HG02840 (cell line): ENCODE measurements at regions not wholly inside any gene's neighbourhood (a gene's known extent, or its start where the extent isn't known, plus 50 kb on each side); places are given as distances from the start of the nearest gene placed in this dataset.
"Not testable (repeated sequence)": the region's sequence is repeated elsewhere in the genome, so short reads cannot be mapped to it uniquely, and the experiment has no call there.

Experiments
- ATAC-seq: cut with Tn5 transposase; IDR thresholded peaks from one replicate; pipeline ENCODE4 v1.9.1; 2021; ENCODE audit warnings: mild to moderate bottlenecking, moderate library complexity, moderate number of reproducible peaks; ENCODE audit not compliant: unreplicated experiment, low FRiP score

GRCh38 chr5:108606185-108606584, 141.5 kb upstream of the FER start:
- ATAC-seq: no peak

DNA sequence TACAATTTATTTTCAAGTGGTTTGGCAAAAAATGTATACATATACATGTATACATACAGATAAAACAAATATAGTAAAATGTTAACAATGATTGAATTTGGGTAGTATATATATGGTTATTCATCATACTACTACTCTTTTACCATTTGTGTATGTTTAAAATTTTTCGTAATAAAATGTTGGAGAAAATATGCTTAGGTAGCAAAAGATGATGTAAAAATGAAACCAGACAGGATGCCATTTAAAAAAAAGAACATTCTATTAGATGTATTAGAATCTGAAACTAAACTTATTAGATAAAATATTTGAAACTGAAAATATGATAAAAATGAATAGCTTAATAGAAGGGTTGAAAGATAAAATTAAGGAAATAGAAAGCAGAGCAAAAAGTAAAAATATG, 144.9 kb upstream of the FER start:
- ATAC-seq: no peak

GRCh38 chr5:108590799-108591198, 156.9 kb upstream of the FER start:
- ATAC-seq: no peak

DNA sequence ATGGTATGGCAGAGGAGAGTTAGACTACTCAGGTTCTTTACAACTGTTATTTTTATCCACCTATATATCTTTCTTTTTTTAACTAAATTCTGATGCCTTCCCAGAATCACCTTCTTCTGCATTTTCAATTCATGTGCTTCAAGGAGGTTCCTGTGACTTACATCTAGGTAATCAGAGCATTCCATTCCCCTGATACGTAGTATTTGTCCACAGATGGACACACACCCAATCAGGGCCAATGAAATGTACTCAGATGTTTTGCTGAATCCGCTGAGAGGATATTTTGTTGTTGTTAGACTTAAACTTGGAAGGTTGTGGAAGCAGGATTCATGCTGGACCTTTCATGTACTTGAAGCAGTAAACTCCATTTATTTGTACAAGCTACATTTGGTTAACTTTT, 159.4 kb upstream of the FER start:
- ATAC-seq: no peak

DNA sequence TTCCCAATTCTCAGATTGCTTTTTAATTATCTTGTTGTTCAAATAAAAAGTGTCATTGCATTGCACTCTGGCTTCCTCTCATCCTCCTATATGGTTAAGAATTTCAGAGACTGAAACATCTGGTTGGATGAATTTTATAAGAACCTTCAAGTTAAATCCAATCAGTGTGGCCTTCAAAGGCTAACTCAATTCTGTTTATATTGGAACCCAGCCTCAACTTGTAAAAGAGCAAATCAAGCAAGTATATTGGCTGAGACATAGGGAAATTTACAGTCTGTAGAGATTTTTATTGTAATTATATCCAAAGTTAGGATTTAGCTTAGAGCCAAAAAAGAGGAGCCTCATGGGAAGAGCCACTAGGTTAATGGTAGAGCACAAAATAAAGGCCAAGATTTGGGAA, 159.9 kb upstream of the FER start:
- no peak for ATAC-seq

GRCh38 chr5:108581026-108581425, 166.7 kb upstream of the FER start:
- ATAC-seq: no peak

DNA sequence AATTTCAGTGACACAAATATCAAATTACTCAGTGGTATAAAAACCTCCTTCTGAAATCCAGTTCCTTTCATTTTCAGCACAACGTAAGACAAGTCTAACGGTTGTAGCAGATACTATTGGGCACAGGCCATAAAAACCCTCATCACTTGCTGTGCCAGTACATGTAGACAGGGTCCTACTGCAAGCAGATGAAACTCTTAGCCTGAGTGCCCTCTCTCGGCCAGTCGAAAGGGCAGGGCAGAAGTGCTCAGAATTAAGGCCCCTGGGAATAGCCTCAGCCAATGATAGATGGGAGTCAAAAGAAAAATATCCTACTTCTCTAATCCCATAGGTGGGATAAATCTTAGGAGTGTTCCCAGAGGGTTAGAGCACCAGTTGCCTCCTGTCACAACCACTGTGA, 168.5 kb upstream of the FER start:
- no peak for ATAC-seq

DNA sequence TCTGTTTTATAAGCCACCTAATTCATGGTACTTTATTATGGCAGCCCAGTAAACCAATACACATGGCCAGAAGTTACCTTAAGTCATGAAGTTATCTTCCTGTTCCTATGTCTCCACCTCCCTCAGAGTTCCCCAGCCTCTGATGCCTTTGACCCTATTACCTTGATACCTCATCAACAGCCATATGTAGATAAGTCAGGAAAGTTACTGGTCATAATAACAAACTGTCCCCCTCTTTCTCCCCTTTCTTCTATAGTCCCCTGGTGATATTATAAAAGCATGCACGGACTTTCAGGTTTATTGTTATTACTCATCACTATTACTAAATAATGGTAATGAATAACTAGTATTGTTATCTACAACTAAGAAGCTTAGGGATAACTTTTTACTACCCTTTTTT, 168.9 kb upstream of the FER start:
- ATAC-seq: no peak

GRCh38 chr5:108567429-108567828, 180.3 kb upstream of the FER start:
- ATAC-seq: no peak

GRCh38 chr5:108564441-108564840, 182.5 kb upstream of the FBXL17 start:
- no peak for ATAC-seq

- no peak for ATAC-seq
These were observed 180.2 kb upstream of the FBXL17 start for GRCh38 chr5:108562205-108562454.

- ATAC-seq: no peak
These were observed 179.7 kb upstream of the FBXL17 start for GRCh38 chr5:108561416-108562204.

DNA sequence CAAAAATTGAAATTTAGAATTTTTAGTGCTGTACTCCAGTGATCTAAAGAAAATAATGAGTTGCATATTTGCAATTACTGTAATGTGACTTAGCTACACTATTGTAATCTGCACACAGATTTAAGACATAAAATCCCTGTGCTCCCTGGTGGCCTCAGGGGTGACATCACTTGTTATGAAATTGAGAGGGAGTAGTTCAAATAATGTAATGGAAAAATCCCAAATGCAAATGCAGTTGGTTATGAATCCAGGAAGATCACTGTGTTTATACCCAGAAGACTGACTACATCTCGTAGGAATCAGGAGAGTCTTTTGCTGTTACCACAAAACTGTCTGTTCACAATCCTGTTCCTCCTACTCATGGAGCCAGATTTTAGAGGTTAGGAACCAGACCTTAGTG, 178.7 kb upstream of the FBXL17 start:
- ATAC-seq: no peak

DNA sequence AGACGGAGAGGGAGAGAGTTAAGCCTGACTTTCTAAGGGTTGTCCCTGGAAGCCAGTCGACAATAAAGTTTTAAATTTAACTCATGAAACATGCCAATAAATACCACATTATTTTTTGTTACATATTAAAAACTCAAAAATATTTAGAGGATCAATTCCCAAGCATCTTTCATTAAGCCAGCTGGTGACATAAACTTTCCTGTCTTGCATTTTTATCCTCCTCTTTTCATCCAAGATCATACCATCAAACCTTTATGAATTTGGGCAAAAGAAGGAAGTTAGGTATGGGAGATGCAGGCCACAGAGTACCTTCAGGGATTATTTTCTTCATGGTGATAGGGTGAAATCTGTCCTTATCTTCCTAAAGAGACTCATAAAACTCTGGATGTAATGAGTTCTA, 178.3 kb upstream of the FBXL17 start:
- no peak for ATAC-seq

GRCh38 chr5:108558840-108559239, 176.9 kb upstream of the FBXL17 start:
- ATAC-seq: not testable (repeated sequence)

GRCh38 chr5:108558142-108558541, 176.2 kb upstream of the FBXL17 start:
- ATAC-seq: not testable (repeated sequence)

GRCh38 chr5:108557686-108558085, 175.8 kb upstream of the FBXL17 start:
- ATAC-seq: no peak

GRCh38 chr5:108556441-108557145, 174.7 kb upstream of the FBXL17 start:
- no peak for ATAC-seq

- no peak for ATAC-seq
These were observed 167.0 kb upstream of the FBXL17 start for GRCh38 chr5:108548684-108549596.

- no peak for ATAC-seq
These were observed 165.0 kb upstream of the FBXL17 start for GRCh38 chr5:108546939-108547338.

DNA sequence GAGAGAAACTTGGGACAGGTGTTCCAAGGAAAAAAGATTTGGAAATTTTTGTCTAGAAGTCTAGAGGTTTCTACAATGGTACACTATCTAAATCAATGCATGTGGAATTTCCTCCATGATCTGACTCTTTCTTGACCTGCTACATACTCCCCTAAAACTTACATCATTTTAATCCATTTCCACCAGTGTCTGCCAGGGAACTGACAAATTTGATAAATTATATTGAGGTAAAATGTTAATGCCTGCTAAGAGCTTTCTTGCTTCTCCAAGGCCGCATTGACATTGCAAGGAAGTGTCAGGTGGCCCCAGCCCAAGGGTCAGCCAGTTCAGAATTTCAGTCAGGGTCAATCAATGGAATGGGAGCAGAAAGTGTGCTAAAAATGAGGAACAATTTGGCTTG, 163.4 kb upstream of the FBXL17 start:
- ATAC-seq: no peak
